A673 (cell line): ENCODE measurements at regions not wholly inside any gene's neighbourhood (a gene's known extent, or its start where the extent isn't known, plus 50 kb on each side); places are given as distances from the start of the nearest gene placed in this dataset.

Experiments used
- BruUV-seq: library from RNA; stranded (reverse); fragments of 400-500 nt; replicated peaks from 2 replicates; lab custom pipeline; 2021; lab: Mats Ljungman, UMichigan
- CTCF ChIA-PET: fragments of 300-600 bp; sonication (Branson Sonifier 250); formaldehyde crosslinking; loops from one replicate; lab custom pipeline; 2022; ENCODE audit warnings: antibody characterized with exemption; lab: Charles Lee
- POLR2A ChIA-PET: fragments of 300-600 bp; sonication (Branson Sonifier 250); formaldehyde crosslinking; loops from one replicate; lab custom pipeline; 2022; ENCODE audit warnings: antibody characterized with exemption; ENCODE audit not compliant: low non-redundant PET; lab: Charles Lee
- DNase-seq: peaks from one replicate; pipeline ENCODE4 v3.0.0-alpha.2; 2015; ENCODE audit warnings: low spot score
- H3K27ac ChIP-seq: fragments of 200-600 bp; sonication (generic); 2 replicates; pipeline ENCODE4 v1.5.1; 2016; ENCODE audit warnings: mixed run types, low read depth, mild to moderate bottlenecking, mixed read lengths, antibody characterized with exemption, low read length; ENCODE audit not compliant: poor library complexity, severe bottlenecking
- H3K27me3 ChIP-seq: fragments of 200-600 bp; sonication (generic); replicated peaks from 2 replicates; pipeline ENCODE4 v1.6.1; 2017; ENCODE audit warnings: mixed run types, low read depth, mild to moderate bottlenecking, mixed read lengths, antibody characterized with exemption, low read length; ENCODE audit not compliant: insufficient read depth, poor library complexity
- H3K36me3 ChIP-seq: fragments of 200-600 bp; sonication (generic); 2 replicates; pipeline ENCODE4 v1.6.1; 2016; ENCODE audit warnings: mixed run types, mild to moderate bottlenecking, mixed read lengths, antibody characterized with exemption, low read length; ENCODE audit not compliant: insufficient read depth, poor library complexity, severe bottlenecking
- H3K4me1 ChIP-seq: fragments of 200-600 bp; sonication (generic); 2 replicates; pipeline ENCODE4 v1.6.1; 2017; ENCODE audit warnings: mixed run types, mild to moderate bottlenecking, mixed read lengths, antibody characterized with exemption, low read length; ENCODE audit not compliant: insufficient read depth, poor library complexity, severe bottlenecking
- H3K4me3 ChIP-seq: fragments of 200-600 bp; sonication (generic); 2 replicates; pipeline ENCODE4 v1.5.1; 2016; ENCODE audit warnings: low read depth, mixed run types, mild to moderate bottlenecking, mixed read lengths, low read length; ENCODE audit not compliant: poor library complexity, severe bottlenecking
- H3K9me3 ChIP-seq: fragments of 200-600 bp; sonication (generic); 2 replicates; pipeline ENCODE4 v1.6.1; 2016; ENCODE audit warnings: mixed run types, low read depth, mild to moderate bottlenecking, mixed read lengths, antibody characterized with exemption, low read length; ENCODE audit not compliant: poor library complexity, severe bottlenecking
- CTCF ChIP-seq: fragments of 300-800, 200-600 bp; sonication (generic); conservative IDR thresholded peaks from 2 replicates; pipeline ENCODE4 v1.5.1; 2017; ENCODE audit warnings: low read depth, mild to moderate bottlenecking, antibody characterized with exemption, low read length, moderate library complexity, mixed read lengths
- EZH2 ChIP-seq: fragments of 200-600 bp; sonication (generic); IDR thresholded peaks from 2 replicates; pipeline ENCODE4 v1.6.1; 2017; ENCODE audit warnings: borderline replicate concordance, low read depth, mild to moderate bottlenecking, mixed read lengths, antibody characterized with exemption, low read length; ENCODE audit not compliant: poor library complexity, severe bottlenecking
- intact Hi-C: fragments of 100-400 bp; cut with micrococcal nuclease; formaldehyde crosslinking; loops from one replicate; pipeline ENCODE4 v1.10.0; 2022; ENCODE audit not compliant: unreplicated experiment

- Histone ChIP-seq H3K4me3 (no peak overlapping the region), H3K4me1 (peaks cover 55% of the 10 kb centered on the region), H3K27me3 (no peaks in the 10 kb centered on the region), H3K36me3 (no peaks in the 10 kb centered on the region), H3K27ac (no peak overlapping the region), H3K9me3 (no peaks in the 10 kb centered on the region)
- intact Hi-C loops = no loop called here
- no peak for DNase-seq
- ChIA-PET POLR2A (no interaction called here), CTCF (interaction anchor here (0.9 to 1.0 kb wide), 2 partner anchors 188 to 201 kb away, joined by 3 read pairs; no protein-coding TSS in a partner anchor)
- TF ChIP-seq CTCF (no peak), EZH2 (no peak)
- no TSS peak for BruUV-seq
These were observed 88.0 kb downstream of the CDC42EP3 start for GRCh38 chr2:37583402-37583801.

- peaks cover 55% of the 10 kb centered on the region for H3K4me1 ChIP-seq
- CTCF ChIA-PET = interaction anchor here (0.9 kb wide), 1 partner anchor 188 kb away, joined by 3 read pairs; no protein-coding TSS in a partner anchor
These were observed 87.6 kb downstream of the CDC42EP3 start for GRCh38 chr2:37583867-37584266.

DNA sequence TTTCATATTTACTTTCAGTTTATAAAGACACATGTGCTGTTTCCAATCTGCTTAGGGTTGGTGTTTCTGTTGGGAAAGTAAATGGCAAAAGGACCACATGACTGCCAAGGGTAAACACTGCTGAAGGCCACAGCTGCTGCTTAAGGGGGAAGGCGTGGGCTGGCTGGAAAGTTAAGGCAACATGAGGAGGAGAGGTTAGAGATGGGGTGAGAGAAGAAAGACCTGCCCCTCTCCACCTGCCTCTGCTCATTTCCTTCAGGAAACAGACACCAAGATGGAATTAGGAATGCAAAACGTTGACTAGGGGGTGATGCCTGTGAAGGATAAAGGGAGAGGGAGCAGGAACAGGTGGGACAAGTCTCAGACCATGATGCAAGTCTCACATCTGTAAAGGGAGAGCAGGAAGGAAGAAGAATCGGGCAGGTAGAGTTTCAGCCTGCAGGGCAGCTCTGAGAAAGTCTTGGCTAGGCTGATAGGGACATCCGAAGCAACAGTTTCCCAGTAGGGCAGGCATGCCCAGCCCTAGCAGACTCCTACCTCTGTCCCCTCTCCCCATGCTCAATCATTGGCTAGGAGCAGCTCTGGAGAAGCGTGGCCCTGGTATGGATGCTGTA lies 86.0 kb downstream of the CDC42EP3 start:
- no peak overlapping the region for H3K27ac ChIP-seq

More at GRCh38 chr2:37583867-37584266, 87.6 kb downstream of the CDC42EP3 start:
- Histone ChIP-seq H3K27me3 (no peaks in the 10 kb centered on the region), H3K4me3 (no peak overlapping the region), H3K36me3 (no peaks in the 10 kb centered on the region), H3K27ac (no peak overlapping the region), H3K9me3 (no peaks in the 10 kb centered on the region)
- POLR2A ChIA-PET = no interaction called here
- TF ChIP-seq CTCF = no peak
- no peak for TF ChIP-seq EZH2
- no TSS peak for BruUV-seq
- intact Hi-C loops = no loop called here
- peak; percentile 42 for DNase-seq

More for the DNA sequence above, 86.0 kb downstream of the CDC42EP3 start:
- BruUV-seq = no TSS peak
- Histone ChIP-seq H3K4me3 (no peak overlapping the region), H3K36me3 (no peaks in the 10 kb centered on the region), H3K9me3 (no peaks in the 10 kb centered on the region), H3K27me3 (no peaks in the 10 kb centered on the region), H3K4me1 (peaks cover 55% of the 10 kb centered on the region)
- intact Hi-C loops = no loop called here
- POLR2A ChIA-PET = no interaction called here
- no peak for DNase-seq
- CTCF ChIA-PET = no interaction called here
- TF ChIP-seq EZH2 (no peak), CTCF (no peak)
